ENCODE measurements at regions not wholly inside any gene's neighbourhood (a gene's known extent, or its start where the extent isn't known, plus 50 kb on each side); places are given as distances from the start of the nearest gene placed in this dataset.

DNA sequence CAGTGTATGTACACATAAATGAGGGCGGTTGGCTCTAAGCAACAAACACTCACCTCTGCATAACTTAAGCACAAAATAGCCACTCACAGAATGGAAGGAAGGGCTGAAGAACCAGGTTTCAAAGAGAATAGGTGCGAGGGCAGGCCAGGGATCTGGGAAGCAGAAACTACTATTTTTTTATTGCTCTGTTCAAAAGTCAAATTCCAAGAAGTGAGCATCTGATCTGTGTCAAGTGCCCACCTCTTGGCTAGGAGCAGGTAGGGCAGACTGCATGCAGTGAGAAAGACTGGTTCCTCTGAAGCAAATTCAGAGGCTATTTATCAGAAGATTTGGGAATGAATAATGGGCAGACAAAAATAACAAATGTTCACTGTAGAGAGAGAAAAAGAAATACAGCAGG, 336.4 kb upstream of the CTNNB1 start:
- no peaks in the 10 kb centered on the region for H3K36me3 ChIP-seq (ENCODE audit: control insufficient read depth, insufficient read depth, low read length)
- no peaks in the 10 kb centered on the region for H3K36me3 Mint-ChIP-seq
- DNase-seq (no peak), ATAC-seq (no peak)
- H3K27me3 Mint-ChIP-seq (ENCODE audit: low read depth in 2 of 2): peaks cover 0 to 9% of the 10 kb centered on the region in 2 donors
- H3K27ac Mint-ChIP-seq: no peak overlapping the region
- no peaks in the 10 kb centered on the region for H3K27me3 ChIP-seq (ENCODE audit: control insufficient read depth, insufficient read depth, low read length)
- H3K4me1 Mint-ChIP-seq: no peaks in the 10 kb centered on the region
- intact Hi-C loops (cut with micrococcal nuclease): no loop called here
- TF ChIP-seq, protein P1, sequence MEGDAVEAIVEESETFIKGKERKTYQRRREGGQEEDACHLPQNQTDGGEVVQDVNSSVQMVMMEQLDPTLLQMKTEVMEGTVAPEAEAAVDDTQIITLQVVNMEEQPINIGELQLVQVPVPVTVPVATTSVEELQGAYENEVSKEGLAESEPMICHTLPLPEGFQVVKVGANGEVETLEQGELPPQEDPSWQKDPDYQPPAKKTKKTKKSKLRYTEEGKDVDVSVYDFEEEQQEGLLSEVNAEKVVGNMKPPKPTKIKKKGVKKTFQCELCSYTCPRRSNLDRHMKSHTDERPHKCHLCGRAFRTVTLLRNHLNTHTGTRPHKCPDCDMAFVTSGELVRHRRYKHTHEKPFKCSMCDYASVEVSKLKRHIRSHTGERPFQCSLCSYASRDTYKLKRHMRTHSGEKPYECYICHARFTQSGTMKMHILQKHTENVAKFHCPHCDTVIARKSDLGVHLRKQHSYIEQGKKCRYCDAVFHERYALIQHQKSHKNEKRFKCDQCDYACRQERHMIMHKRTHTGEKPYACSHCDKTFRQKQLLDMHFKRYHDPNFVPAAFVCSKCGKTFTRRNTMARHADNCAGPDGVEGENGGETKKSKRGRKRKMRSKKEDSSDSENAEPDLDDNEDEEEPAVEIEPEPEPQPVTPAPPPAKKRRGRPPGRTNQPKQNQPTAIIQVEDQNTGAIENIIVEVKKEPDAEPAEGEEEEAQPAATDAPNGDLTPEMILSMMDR (IDR thresholded peaks at IDR 0.05): no peak
- no peaks in the 10 kb centered on the region for H3K9me3 ChIP-seq (ENCODE audit: control insufficient read depth, insufficient read depth, low read length)
- no peaks in the 10 kb centered on the region for H3K9me3 Mint-ChIP-seq
- no peaks in the 10 kb centered on the region for H3K4me1 ChIP-seq (ENCODE audit: control insufficient read depth, insufficient read depth, low read length)
- H3K27ac ChIP-seq (ENCODE audit: low read length): no peak overlapping the region
- WGBS (ENCODE audit: insufficient coverage): 92% methylated on average over 2 of the region's 2 CpGs
- no peak overlapping the region for H3K4me3 ChIP-seq (ENCODE audit: low read length)
- no peak overlapping the region for H3K4me3 Mint-ChIP-seq

DNA sequence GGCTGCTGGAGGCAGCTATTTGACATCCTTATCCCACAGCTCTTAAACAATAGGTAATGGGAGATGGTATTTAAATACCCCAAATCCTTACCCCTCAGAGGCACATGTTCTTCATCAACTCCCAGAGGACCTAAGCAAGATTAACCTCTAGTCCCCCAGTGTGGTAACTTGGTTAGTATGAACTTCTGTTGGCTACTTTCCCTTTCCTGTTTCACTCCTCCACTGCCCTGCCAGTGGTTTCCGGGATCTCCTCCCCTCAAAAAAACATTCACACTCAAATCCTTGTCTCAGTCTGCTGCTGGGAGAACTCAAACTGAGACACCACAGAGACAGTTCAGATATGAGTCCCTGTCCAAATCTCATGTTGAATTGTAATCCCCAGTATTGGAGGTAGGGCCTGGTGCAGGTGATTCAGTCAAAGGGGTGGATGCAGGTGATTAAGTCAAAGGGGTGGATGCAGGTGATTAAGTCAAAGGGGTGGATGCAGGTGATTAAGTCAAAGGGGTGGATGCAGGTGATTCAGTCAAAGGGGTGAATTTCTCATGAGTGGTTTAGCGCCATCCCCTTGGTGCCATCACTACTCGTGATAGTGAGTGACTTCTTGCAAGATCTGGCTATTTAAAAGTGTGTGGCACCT, 335.0 kb upstream of the CTNNB1 start:
- WGBS (ENCODE audit: insufficient coverage): 96% methylated on average over 3 of the region's 3 CpGs
- Mint-ChIP-seq H3K27me3 (ENCODE audit: low read depth in 2 of 2) (peaks cover 0 to 9% of the 10 kb centered on the region in 2 donors), H3K36me3 (no peaks in the 10 kb centered on the region), H3K9me3 (no peaks in the 10 kb centered on the region), H3K27ac (no peak overlapping the region), H3K4me1 (no peaks in the 10 kb centered on the region), H3K4me3 (no peak overlapping the region)
- intact Hi-C loops (cut with micrococcal nuclease): no loop called here
- H3K4me1 ChIP-seq (ENCODE audit: control insufficient read depth, insufficient read depth, low read length): no peaks in the 10 kb centered on the region
- no peaks in the 10 kb centered on the region for H3K27me3 ChIP-seq (ENCODE audit: control insufficient read depth, insufficient read depth, low read length)
- TF ChIP-seq, protein P1 (IDR thresholded peaks at IDR 0.05): no peak
- DNase-seq (no peak), ATAC-seq (no peak)
- no peak overlapping the region for H3K27ac ChIP-seq (ENCODE audit: low read length)
- H3K4me3 ChIP-seq (ENCODE audit: low read length): no peak overlapping the region
- no peaks in the 10 kb centered on the region for H3K9me3 ChIP-seq (ENCODE audit: control insufficient read depth, insufficient read depth, low read length)
- H3K36me3 ChIP-seq (ENCODE audit: control insufficient read depth, insufficient read depth, low read length): no peaks in the 10 kb centered on the region

DNA sequence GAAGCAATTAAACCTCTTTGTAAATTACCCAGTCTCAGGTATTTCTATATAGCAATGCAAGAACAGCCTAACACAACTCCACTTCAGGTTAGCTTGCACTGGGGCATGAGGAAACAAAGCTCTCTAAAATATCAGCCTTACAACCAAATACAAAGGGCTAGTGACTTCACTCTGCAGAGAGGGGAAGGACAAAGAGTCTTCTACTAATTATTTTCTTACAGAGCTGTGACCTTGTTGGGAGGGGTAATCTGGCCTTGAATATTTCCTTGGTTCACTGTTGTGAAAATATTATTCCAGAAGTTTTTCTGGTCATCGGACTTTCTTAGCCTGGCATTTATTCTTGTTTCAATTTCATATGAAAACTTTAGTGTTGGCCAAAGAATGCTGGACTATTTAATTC, 334.4 kb upstream of the CTNNB1 start:
- Mint-ChIP-seq H3K4me1 (no peaks in the 10 kb centered on the region), H3K36me3 (no peaks in the 10 kb centered on the region), H3K27me3 (ENCODE audit: low read depth in 2 of 2) (peaks cover 0 to 9% of the 10 kb centered on the region in 2 donors), H3K9me3 (no peaks in the 10 kb centered on the region), H3K4me3 (no peak overlapping the region), H3K27ac (no peak overlapping the region)
- intact Hi-C loops (cut with micrococcal nuclease): no loop called here
- TF ChIP-seq, protein P1 (IDR thresholded peaks at IDR 0.05): no peak
- Histone ChIP-seq H3K4me3 (ENCODE audit: low read length) (no peak overlapping the region), H3K9me3 (ENCODE audit: control insufficient read depth, insufficient read depth, low read length) (no peaks in the 10 kb centered on the region), H3K27ac (ENCODE audit: low read length) (no peak overlapping the region), H3K27me3 (ENCODE audit: control insufficient read depth, insufficient read depth, low read length) (no peaks in the 10 kb centered on the region), H3K4me1 (ENCODE audit: control insufficient read depth, insufficient read depth, low read length) (no peaks in the 10 kb centered on the region), H3K36me3 (ENCODE audit: control insufficient read depth, insufficient read depth, low read length) (no peaks in the 10 kb centered on the region)
- DNase-seq (no peak), ATAC-seq (no peak)
- 100% methylated on average over 1 of the region's 1 CpG for WGBS (ENCODE audit: insufficient coverage)

DNA sequence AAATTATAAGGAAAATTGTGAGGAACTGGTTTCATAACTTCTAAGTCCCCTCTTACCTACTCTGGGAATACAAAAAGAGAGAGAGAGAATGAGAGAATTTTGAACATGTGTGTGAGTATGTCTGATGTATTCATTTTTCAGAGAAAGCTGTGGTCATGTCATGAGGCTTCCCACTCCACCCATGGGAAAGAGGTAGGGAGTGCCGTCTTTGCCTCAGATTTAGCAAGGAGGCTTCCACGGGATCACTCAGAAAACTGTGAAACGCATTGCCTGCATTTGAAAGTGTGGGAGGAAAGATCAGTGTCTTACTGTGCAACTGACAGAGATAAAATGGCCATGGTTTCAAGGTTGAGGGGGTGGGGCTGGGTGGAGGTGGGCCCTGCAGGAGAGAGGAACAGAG, 331.5 kb upstream of the CTNNB1 start:
- H3K4me3 ChIP-seq (ENCODE audit: low read length): no peak overlapping the region
- DNase-seq: no peak
- H3K36me3 ChIP-seq (ENCODE audit: control insufficient read depth, insufficient read depth, low read length): no peaks in the 10 kb centered on the region
- Mint-ChIP-seq H3K4me3 (no peak overlapping the region), H3K4me1 (no peaks in the 10 kb centered on the region), H3K36me3 (no peaks in the 10 kb centered on the region), H3K27me3 (ENCODE audit: low read depth in 2 of 2) (peaks cover 0 to 9% of the 10 kb centered on the region in 2 donors), H3K27ac (no peak overlapping the region), H3K9me3 (no peaks in the 10 kb centered on the region)
- no peaks in the 10 kb centered on the region for H3K4me1 ChIP-seq (ENCODE audit: control insufficient read depth, insufficient read depth, low read length)
- no peaks in the 10 kb centered on the region for H3K9me3 ChIP-seq (ENCODE audit: control insufficient read depth, insufficient read depth, low read length)
- ATAC-seq: no peak
- intact Hi-C loops (cut with micrococcal nuclease): no loop called here
- H3K27me3 ChIP-seq (ENCODE audit: control insufficient read depth, insufficient read depth, low read length): no peaks in the 10 kb centered on the region
- H3K27ac ChIP-seq (ENCODE audit: low read length): no peak overlapping the region
- TF ChIP-seq, protein P1 (IDR thresholded peaks at IDR 0.05): no peak
- 95% methylated on average over 3 of the region's 3 CpGs for WGBS (ENCODE audit: insufficient coverage)

Measured in natural killer cell (primary cell).